Activated CD4-positive, alpha-beta memory T cell treated with anti-CD3 and anti-CD28 coated beads, Interleukin-2, amount 10 ng/mL, durations not matched to agents 7 days and 5 days (primary cell): ENCODE measurements at regions not wholly inside any gene's neighbourhood (a gene's known extent, or its start where the extent isn't known, plus 50 kb on each side); places are given as distances from the start of the nearest gene placed in this dataset.

Experiments used
- CTCF ChIA-PET: fragments of 350-600 bp; sonication (Branson Sonifier 250); formaldehyde crosslinking; loops from one replicate; lab custom pipeline; 2021; ENCODE audit warnings: antibody characterized with exemption, inconsistent platforms; lab: Charles Lee
- POLR2A ChIA-PET: fragments of 350-600 bp; sonication (Branson Sonifier 250); formaldehyde crosslinking; loops from one replicate; lab custom pipeline; 2021; ENCODE audit warnings: antibody characterized with exemption; lab: Charles Lee
- DNase-seq: peaks from one replicate; pipeline ENCODE4 v3.0.0-alpha.2; 2020
- H3K27ac Mint-ChIP-seq: one replicate; pipeline ENCODE4 v1.8.0; 2021; ENCODE audit warnings: mild to moderate bottlenecking, mixed read lengths
- H3K27me3 Mint-ChIP-seq: one replicate; pipeline ENCODE4 v1.8.0; 2021; ENCODE audit warnings: mixed read lengths
- H3K36me3 Mint-ChIP-seq: one replicate; pipeline ENCODE4 v1.8.0; 2021; ENCODE audit warnings: low read depth, mixed read lengths
- H3K4me1 Mint-ChIP-seq: one replicate; pipeline ENCODE4 v1.8.0; 2021; ENCODE audit warnings: mixed read lengths
- H3K4me3 Mint-ChIP-seq: one replicate; pipeline ENCODE4 v1.8.0; 2021; ENCODE audit warnings: mild to moderate bottlenecking, mixed read lengths
- H3K9me3 Mint-ChIP-seq: one replicate; pipeline ENCODE4 v1.8.0; 2021; ENCODE audit warnings: mixed read lengths

DNA sequence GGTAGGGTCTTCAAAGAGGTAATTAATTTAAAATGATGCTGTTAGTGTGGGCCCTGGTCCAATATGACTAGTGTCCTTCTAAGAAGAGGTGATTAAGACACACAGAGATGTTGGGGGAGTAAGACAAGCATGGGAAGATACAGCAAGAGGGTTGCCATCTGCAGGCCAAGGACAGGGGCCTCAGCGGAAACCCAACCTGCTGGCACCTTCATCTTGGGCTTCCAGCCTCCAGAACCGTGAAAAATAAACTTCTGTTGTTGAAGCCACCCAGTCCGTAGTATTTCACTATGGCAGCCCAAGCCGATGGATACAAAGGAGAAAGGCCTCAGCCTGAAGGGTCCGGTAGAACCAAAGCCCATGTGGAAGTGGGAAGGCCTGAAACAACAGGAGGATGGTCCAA, 161.7 kb upstream of the UBE2E1 start:
- DNase-seq: no peak
- CTCF ChIA-PET: no interaction called here
- Mint-ChIP-seq H3K36me3 (no peaks in the 10 kb centered on the region), H3K9me3 (no peaks in the 10 kb centered on the region), H3K27ac (no peak overlapping the region), H3K4me3 (no peak overlapping the region), H3K27me3 (no peaks in the 10 kb centered on the region), H3K4me1 (no peaks in the 10 kb centered on the region)
- POLR2A ChIA-PET: no interaction called here

- DNase-seq: no peak
- Mint-ChIP-seq H3K4me3 (no peak overlapping the region), H3K9me3 (no peaks in the 10 kb centered on the region), H3K27ac (no peak overlapping the region), H3K4me1 (no peaks in the 10 kb centered on the region), H3K27me3 (no peaks in the 10 kb centered on the region), H3K36me3 (no peaks in the 10 kb centered on the region)
- ChIA-PET CTCF (no interaction called here), POLR2A (no interaction called here)
Observed at GRCh38 chr3:23644676-23645075, 161.1 kb upstream of the UBE2E1 start.

DNA sequence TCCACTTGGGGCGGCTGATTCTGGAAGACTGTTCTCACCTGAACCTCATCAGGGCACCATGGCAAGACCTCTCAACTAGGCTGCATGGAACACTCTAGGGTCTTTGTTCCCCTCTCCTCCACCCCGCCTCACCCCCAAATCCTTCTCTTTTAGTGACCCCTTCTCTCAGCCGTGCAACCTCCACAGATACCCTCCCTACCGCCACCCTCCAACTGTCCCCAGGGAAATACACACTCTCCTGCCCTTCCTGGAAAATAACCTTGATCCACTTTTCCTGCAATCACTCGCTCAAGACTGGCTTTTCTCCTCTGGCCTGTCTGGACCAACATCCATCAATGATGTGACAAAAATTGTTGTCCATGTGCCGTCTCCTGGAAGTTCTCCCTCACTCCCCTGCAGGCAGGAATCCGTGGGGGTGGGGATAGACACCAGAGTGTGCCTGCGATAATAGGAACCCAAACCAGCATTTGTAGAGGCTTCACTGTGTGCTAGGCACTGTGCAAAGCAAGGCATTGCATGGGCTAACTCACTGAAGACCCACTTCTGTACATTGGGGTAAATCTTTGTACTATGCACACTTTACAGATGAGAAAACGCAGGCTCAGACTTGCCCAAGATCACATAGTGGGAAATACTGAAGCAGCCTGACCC, 160.1 kb upstream of the UBE2E1 start:
- ChIA-PET POLR2A (no interaction called here), CTCF (no interaction called here)
- Mint-ChIP-seq H3K36me3 (no peaks in the 10 kb centered on the region), H3K9me3 (no peaks in the 10 kb centered on the region), H3K27ac (no peak overlapping the region), H3K4me3 (no peak overlapping the region), H3K4me1 (no peaks in the 10 kb centered on the region), H3K27me3 (no peaks in the 10 kb centered on the region)
- no peak for DNase-seq

GRCh38 chr3:23646184-23646920, 159.4 kb upstream of the UBE2E1 start:
- no peaks in the 10 kb centered on the region for H3K9me3 Mint-ChIP-seq
- H3K27me3 Mint-ChIP-seq: no peaks in the 10 kb centered on the region
- ChIA-PET CTCF (no interaction called here), POLR2A (no interaction called here)
- H3K4me1 Mint-ChIP-seq: no peaks in the 10 kb centered on the region
- no peaks in the 10 kb centered on the region for H3K36me3 Mint-ChIP-seq
- H3K27ac Mint-ChIP-seq: no peak overlapping the region
- DNase-seq: no peak
- no peak overlapping the region for H3K4me3 Mint-ChIP-seq

DNA sequence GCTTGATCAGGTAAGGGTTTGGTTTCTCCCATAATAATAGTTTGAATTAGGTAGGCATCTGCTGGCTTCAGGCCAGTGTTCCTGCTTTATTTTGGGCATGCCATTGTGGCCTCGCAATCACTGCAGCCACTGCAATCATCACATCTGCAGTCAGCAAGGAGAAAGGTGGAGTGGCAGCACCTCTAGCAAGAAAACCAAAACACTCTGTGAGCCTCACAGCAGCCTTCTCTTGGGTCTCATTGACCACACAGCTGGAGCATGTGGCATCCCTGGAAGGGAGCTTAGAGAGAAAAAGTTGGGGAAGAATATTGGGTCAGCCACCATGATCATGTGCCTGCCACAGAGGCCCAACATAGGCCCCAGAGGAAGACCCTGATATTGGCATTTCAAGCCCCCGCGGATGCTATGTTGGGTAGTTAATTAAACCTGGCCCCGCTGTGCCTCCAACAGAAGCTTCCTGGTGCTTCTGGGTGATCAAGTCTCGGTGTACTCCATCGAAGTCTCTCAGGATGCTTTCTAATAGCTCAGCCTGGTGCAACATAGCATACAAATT, 158.0 kb upstream of the UBE2E1 start:
- Mint-ChIP-seq H3K27ac (no peak overlapping the region), H3K27me3 (no peaks in the 10 kb centered on the region), H3K36me3 (no peaks in the 10 kb centered on the region), H3K4me3 (no peak overlapping the region), H3K9me3 (no peaks in the 10 kb centered on the region), H3K4me1 (no peaks in the 10 kb centered on the region)
- DNase-seq: no peak
- ChIA-PET POLR2A (no interaction called here), CTCF (no interaction called here)

- ChIA-PET POLR2A (interaction anchor here (1.3 kb wide), 1 partner anchor 12 kb away, joined by 3 read pairs; no protein-coding TSS in a partner anchor), CTCF (no interaction called here)
- no peaks in the 10 kb centered on the region for H3K27me3 Mint-ChIP-seq
- peaks cover 1% of the 10 kb centered on the region for H3K4me1 Mint-ChIP-seq
- H3K4me3 Mint-ChIP-seq: no peak overlapping the region
- H3K27ac Mint-ChIP-seq: no peak overlapping the region
- H3K9me3 Mint-ChIP-seq: no peaks in the 10 kb centered on the region
- DNase-seq: no peak
- H3K36me3 Mint-ChIP-seq: no peaks in the 10 kb centered on the region
Observed at GRCh38 chr3:23648326-23648995, 157.3 kb upstream of the UBE2E1 start.

DNA sequence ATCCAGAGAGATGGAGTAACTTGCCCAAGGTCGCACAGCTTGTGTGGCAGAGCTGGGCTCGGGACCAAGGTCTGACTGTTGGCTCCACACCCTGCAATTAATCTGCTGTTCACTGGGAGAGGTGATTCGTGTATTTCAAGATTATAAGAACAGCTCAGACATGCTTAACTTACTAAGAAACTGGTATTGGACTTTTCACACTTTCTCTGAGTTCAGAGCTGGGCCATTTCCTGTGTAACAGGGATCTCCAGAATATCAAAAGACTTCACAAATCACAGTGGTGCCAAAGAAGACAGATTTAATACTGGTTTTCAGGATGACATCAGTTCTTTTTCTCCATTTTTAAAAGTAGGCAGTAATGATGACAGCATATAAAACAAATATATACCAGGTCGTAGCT, 156.8 kb upstream of the UBE2E1 start:
- no peaks in the 10 kb centered on the region for H3K9me3 Mint-ChIP-seq
- CTCF ChIA-PET: no interaction called here
- H3K4me3 Mint-ChIP-seq: no peak overlapping the region
- H3K27ac Mint-ChIP-seq: no peak overlapping the region
- H3K4me1 Mint-ChIP-seq: peaks cover 1% of the 10 kb centered on the region
- POLR2A ChIA-PET: interaction anchor here (1.3 kb wide), 1 partner anchor 12 kb away, joined by 3 read pairs; no protein-coding TSS in a partner anchor
- no peak for DNase-seq
- no peaks in the 10 kb centered on the region for H3K36me3 Mint-ChIP-seq
- no peaks in the 10 kb centered on the region for H3K27me3 Mint-ChIP-seq

- Mint-ChIP-seq H3K36me3 (no peaks in the 10 kb centered on the region), H3K9me3 (no peaks in the 10 kb centered on the region), H3K27me3 (no peaks in the 10 kb centered on the region), H3K4me1 (peaks cover 1% of the 10 kb centered on the region), H3K27ac (no peak overlapping the region), H3K4me3 (no peak overlapping the region)
- CTCF ChIA-PET: no interaction called here
- DNase-seq: no peak
- POLR2A ChIA-PET: interaction anchor here (1.3 kb wide), 1 partner anchor 11 kb away, joined by 3 read pairs; no protein-coding TSS in a partner anchor
Observed at GRCh38 chr3:23649448-23649847, 156.3 kb upstream of the UBE2E1 start.

GRCh38 chr3:23650371-23651140, 155.2 kb upstream of the UBE2E1 start:
- H3K27me3 Mint-ChIP-seq: no peaks in the 10 kb centered on the region
- POLR2A ChIA-PET: no interaction called here
- H3K4me1 Mint-ChIP-seq: peaks cover 1% of the 10 kb centered on the region

DNA sequence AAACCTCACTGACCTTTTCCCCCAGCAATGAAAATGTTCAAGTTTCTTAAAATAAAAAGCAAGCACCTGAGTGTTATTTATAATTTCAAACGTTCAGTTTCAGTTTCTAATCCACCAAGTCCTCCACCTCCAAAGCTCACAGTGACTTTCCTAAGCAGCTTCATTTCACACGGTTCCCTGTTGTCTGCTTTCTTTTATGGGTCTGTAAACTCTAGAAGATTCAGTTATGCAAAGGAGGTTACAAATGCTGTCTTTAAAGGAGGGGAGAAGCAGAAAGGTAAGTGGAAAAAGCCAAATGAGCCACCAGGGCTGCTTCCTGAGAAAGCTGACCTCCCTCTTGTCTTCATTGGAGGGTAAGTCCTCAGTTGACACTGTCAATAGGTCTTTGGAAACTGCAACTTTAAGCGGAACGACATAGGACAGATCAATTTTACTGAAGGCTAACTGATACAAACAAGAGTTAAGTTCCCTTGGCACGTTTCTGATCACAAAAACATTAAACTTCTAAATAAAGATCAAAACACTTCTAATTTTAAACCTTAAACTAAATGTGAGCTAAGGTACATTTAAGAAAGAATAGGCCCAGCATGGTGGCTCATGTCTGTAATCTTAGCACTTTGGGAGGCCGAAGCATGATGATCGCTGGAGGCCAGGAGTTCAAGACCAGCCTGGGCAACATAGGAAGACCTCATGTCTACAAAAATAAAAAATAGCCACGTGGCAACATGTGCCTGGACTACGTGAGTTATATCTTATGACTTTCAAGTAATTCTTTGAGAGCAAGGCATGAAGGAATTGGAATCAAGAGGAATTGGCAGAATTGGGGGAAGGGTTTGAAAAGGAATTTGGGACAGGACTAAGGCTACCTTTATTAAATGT, 151.9 kb upstream of the UBE2E1 start:
- POLR2A ChIA-PET: no interaction called here
- no peaks in the 10 kb centered on the region for H3K27me3 Mint-ChIP-seq
- CTCF ChIA-PET: no interaction called here

More at GRCh38 chr3:23650371-23651140, 155.2 kb upstream of the UBE2E1 start:
- no peak for DNase-seq
- CTCF ChIA-PET: no interaction called here
- Mint-ChIP-seq H3K4me3 (no peak overlapping the region), H3K36me3 (no peaks in the 10 kb centered on the region), H3K27ac (no peak overlapping the region), H3K9me3 (peaks cover under 1% of the 10 kb centered on the region)

GRCh38 chr3:23654571-23654970, 151.2 kb upstream of the UBE2E1 start:
- no peak overlapping the region for H3K4me3 Mint-ChIP-seq
- H3K4me1 Mint-ChIP-seq: peaks cover 1% of the 10 kb centered on the region
- H3K27me3 Mint-ChIP-seq: no peaks in the 10 kb centered on the region
- no peak for DNase-seq
- no peaks in the 10 kb centered on the region for H3K36me3 Mint-ChIP-seq
- H3K9me3 Mint-ChIP-seq: peaks cover 4% of the 10 kb centered on the region
- ChIA-PET POLR2A (no interaction called here), CTCF (no interaction called here)
- H3K27ac Mint-ChIP-seq: no peak overlapping the region

More for the DNA sequence above, 151.9 kb upstream of the UBE2E1 start:
- Mint-ChIP-seq H3K36me3 (no peaks in the 10 kb centered on the region), H3K4me3 (no peak overlapping the region), H3K9me3 (peaks cover 4% of the 10 kb centered on the region), H3K27ac (no peak overlapping the region), H3K4me1 (peaks cover 1% of the 10 kb centered on the region)
- no peak for DNase-seq

DNA sequence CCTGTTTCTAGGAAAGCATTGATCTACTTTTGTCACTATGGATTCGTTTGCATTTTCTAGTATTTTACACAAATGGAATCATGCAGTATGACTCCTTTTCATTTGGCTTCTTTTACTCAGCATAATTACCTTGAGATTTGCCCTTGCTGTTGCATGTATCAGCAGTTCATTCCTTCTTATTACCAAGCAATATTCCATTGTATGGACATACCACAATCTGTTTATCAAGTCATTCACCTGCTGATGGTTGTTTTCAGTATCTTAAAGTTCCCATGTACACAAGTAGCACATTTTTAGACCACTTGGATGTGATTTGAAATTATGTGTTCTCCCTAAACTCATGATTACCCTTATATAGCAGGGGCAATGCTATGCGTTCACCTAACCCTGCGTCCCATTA, 150.0 kb upstream of the UBE2E1 start:
- no peak for DNase-seq
- Mint-ChIP-seq H3K27ac (no peak overlapping the region), H3K4me1 (peaks cover 1% of the 10 kb centered on the region), H3K4me3 (no peak overlapping the region), H3K27me3 (no peaks in the 10 kb centered on the region), H3K36me3 (no peaks in the 10 kb centered on the region), H3K9me3 (peaks cover 4% of the 10 kb centered on the region)
- POLR2A ChIA-PET: no interaction called here
- CTCF ChIA-PET: no interaction called here
